ENCODE measurements at regions not wholly inside any gene's neighbourhood (a gene's known extent, or its start where the extent isn't known, plus 50 kb on each side); places are given as distances from the start of the nearest gene placed in this dataset.

DNA sequence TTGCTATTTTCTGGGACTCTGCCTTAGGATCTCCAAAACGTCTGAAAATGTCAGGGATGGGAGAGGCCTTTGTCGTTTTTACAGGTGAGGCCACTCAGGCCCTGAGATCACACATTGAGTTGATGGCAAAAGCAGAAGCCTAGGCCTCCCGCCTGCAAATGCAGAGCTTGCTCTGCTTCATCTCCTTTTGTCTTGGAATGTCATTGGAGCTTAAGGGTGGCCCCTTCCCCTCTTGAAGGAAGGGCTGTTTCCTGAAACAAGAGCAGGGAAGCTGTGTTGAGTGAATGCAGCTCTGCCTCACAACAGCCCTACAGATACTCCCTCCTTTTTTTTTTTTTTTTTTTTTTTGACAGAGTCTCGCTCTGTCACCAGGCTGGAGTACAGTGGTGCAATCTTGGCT lies 123.5 kb downstream of the GLI2 start:
- Histone ChIP-seq H3K27me3 (no peaks in the 10 kb centered on the region), H3K4me1 (peaks cover 0 to 20% (median 15%) of the 10 kb centered on the region in 4 donors), H3K9me3 (no peaks in the 10 kb centered on the region), H3K4me3 (no peak overlapping the region), H3K27ac (no peak overlapping the region), H3K36me3 (no peaks in the 10 kb centered on the region)
- intact Hi-C loops (cut with DNase I; ENCODE audit: low total_unique reads), result no loop called here
- TF ChIP-seq POLR2A (IDR thresholded peaks at IDR 0.05), result no peak
- TF ChIP-seq, protein P1, sequence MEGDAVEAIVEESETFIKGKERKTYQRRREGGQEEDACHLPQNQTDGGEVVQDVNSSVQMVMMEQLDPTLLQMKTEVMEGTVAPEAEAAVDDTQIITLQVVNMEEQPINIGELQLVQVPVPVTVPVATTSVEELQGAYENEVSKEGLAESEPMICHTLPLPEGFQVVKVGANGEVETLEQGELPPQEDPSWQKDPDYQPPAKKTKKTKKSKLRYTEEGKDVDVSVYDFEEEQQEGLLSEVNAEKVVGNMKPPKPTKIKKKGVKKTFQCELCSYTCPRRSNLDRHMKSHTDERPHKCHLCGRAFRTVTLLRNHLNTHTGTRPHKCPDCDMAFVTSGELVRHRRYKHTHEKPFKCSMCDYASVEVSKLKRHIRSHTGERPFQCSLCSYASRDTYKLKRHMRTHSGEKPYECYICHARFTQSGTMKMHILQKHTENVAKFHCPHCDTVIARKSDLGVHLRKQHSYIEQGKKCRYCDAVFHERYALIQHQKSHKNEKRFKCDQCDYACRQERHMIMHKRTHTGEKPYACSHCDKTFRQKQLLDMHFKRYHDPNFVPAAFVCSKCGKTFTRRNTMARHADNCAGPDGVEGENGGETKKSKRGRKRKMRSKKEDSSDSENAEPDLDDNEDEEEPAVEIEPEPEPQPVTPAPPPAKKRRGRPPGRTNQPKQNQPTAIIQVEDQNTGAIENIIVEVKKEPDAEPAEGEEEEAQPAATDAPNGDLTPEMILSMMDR (IDR thresholded peaks at IDR 0.05), result no peak
- no peak for TF ChIP-seq EP300 (IDR thresholded peaks at IDR 0.05)
- TF ChIP-seq POLR2AphosphoS5 (IDR thresholded peaks at IDR 0.05), result no peak
- DNase-seq, result peak in 1 of 2 donors; percentile 57
- WGBS, 5 donors, result 64 to 78% (median 71%) methylated on average over 3 to 4 of the region's 4 CpGs

DNA sequence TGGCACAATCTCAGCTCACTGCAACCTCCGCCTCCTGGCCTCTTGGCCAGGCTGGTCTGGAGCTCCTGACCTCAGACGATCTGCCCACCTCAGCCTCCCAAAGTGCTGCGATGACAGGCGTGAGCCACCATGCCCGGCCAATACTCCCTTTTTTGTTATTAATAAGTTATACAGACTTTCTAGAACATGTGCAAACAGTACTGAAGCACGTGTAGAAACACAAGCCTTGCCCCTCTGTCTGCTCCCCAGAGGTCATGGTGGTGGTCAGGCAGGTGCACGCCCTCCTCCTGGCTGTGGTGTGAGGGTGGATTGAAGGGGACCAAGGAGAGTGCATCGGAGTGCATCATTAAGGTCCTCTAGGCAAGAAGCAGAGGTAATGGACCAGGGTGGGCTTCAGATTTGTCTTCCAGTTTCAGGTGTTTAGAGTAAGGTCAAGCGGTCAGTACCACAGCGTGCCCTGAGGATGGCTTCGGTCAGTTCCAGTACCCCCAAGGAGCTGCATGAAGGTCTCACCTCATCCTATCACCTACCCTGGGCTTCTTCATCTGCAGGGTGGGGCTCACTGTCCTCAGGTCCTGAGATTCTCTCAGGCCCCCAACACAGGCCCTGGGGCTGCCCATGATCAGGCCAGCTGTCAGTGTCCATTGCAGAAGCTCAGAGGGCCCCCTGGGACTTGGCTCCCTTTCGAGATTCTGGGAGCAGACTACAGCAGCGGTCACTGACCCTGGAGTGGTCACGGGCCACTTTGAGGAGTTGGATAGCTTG lies 124.3 kb downstream of the GLI2 start:
- WGBS, 5 donors, result 86 to 91% (median 89%) methylated on average over 14 of the region's 14 CpGs
- Histone ChIP-seq H3K4me1 (peaks cover 0 to 22% (median 16%) of the 10 kb centered on the region in 4 donors), H3K36me3 (no peaks in the 10 kb centered on the region), H3K27me3 (no peaks in the 10 kb centered on the region), H3K27ac (no peak overlapping the region), H3K9me3 (no peaks in the 10 kb centered on the region), H3K4me3 (no peak overlapping the region)
- no peak for TF ChIP-seq EP300 (IDR thresholded peaks at IDR 0.05)
- TF ChIP-seq POLR2AphosphoS5 (IDR thresholded peaks at IDR 0.05), result no peak
- TF ChIP-seq, protein P1 (IDR thresholded peaks at IDR 0.05), result no peak
- TF ChIP-seq POLR2A (IDR thresholded peaks at IDR 0.05), result no peak
- intact Hi-C loops (cut with DNase I; ENCODE audit: low total_unique reads), result no loop called here
- no peak for DNase-seq

DNA sequence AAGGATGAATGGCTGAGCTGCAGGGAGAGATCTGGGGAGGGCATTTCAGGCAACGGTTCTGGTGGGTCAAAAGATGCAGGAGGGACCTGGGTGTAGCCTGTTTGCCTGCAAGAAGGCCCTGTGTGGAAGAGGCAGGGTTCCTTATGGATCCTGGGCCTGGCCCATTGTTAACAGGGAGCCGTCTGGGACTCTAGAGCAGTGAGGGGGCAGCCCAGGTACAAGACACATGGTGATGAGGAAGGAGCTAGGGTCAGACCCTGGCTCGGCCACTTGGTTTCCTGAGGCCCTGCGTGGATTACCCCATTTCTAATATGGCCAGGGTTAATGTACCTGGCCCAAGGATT lies 124.9 kb downstream of the GLI2 start:
- Histone ChIP-seq H3K27ac (no peak overlapping the region), H3K9me3 (no peaks in the 10 kb centered on the region), H3K4me1 (peaks cover 0 to 22% (median 16%) of the 10 kb centered on the region in 4 donors), H3K27me3 (peaks cover 0 to 4% (median 0%) of the 10 kb centered on the region in 3 donors), H3K4me3 (no peak overlapping the region), H3K36me3 (no peaks in the 10 kb centered on the region)
- DNase-seq, result no peak
- intact Hi-C loops (cut with DNase I; ENCODE audit: low total_unique reads), result no loop called here
- no peak for TF ChIP-seq EP300 (IDR thresholded peaks at IDR 0.05)
- TF ChIP-seq POLR2AphosphoS5 (IDR thresholded peaks at IDR 0.05), result no peak
- TF ChIP-seq POLR2A (IDR thresholded peaks at IDR 0.05), result no peak
- TF ChIP-seq, protein P1 (IDR thresholded peaks at IDR 0.05), result no peak
- 80 to 92% (median 84%) methylated on average over 4 of the region's 4 CpGs for WGBS, 5 donors

DNA sequence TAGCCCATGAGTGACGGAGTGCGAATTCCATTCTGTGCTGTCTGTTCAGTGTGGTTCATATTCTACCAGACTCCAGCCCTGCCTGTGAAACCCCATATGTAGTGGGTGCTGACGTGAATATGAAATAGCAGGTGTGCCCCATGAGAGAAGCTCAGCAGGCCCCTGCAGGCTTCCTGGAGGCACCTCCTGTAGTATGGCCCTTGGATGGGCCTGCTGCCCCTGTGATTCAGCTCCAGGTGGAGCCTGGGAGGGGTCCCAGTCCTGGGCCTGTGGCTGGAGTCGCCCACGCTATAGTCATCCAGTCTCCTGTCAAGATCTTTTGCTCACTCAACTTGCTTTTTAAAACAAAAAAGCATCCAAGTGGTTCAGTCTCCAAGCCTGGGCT lies 125.5 kb downstream of the GLI2 start:
- no peak for DNase-seq
- intact Hi-C loops (cut with DNase I; ENCODE audit: low total_unique reads), result no loop called here
- H3K9me3 ChIP-seq, result no peaks in the 10 kb centered on the region
- no peak overlapping the region for H3K27ac ChIP-seq
- WGBS, 5 donors, result 94 to 97% (median 96%) methylated on average over 4 to 5 of the region's 5 CpGs
- TF ChIP-seq EP300 (IDR thresholded peaks at IDR 0.05) (no peak), POLR2AphosphoS5 (IDR thresholded peaks at IDR 0.05) (no peak), POLR2A (IDR thresholded peaks at IDR 0.05) (no peak)
- TF ChIP-seq, protein P1 (IDR thresholded peaks at IDR 0.05), result no peak
- H3K4me1 ChIP-seq, result peaks cover 0 to 17% (median 14%) of the 10 kb centered on the region in 4 donors
- no peaks in the 10 kb centered on the region for H3K36me3 ChIP-seq
- no peak overlapping the region for H3K4me3 ChIP-seq
- H3K27me3 ChIP-seq, result peaks cover 0 to 10% (median 3%) of the 10 kb centered on the region in 3 donors

Data from stomach (tissue), 8 donors.